Right renal pelvis (tissue), 4 donors: ENCODE measurements at regions not wholly inside any gene's neighbourhood (a gene's known extent, or its start where the extent isn't known, plus 50 kb on each side); places are given as distances from the start of the nearest gene placed in this dataset.

Experiments
- DNase-seq, 4 donors: peaks; one replicate each; pipeline ENCODE4 v3.0.0-alpha.2; 2013; ENCODE audit warnings: low read depth in 4 of 4, low spot score in 3 of 4, missing footprints in 1 of 4

DNA sequence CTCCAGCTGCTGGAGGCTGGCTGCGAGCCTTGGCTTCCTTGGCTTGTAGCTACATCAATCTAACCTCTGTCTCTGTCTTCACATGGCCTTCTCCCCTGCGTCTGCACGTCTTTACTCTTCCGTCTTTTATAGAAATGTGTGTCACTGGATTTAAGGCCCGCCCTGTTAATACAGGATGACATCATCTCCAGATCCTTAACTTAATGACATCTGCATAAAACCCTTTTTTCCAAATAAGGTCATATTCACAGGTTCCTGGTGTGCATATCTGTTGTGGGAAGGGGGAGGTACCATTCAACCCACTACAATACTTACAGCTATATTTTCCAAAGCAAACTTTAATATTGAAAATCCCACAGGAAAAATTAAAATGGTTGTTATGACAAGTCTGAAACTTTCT, 165.3 kb upstream of the FOXD3 start:
- DNase-seq: no peak

DNA sequence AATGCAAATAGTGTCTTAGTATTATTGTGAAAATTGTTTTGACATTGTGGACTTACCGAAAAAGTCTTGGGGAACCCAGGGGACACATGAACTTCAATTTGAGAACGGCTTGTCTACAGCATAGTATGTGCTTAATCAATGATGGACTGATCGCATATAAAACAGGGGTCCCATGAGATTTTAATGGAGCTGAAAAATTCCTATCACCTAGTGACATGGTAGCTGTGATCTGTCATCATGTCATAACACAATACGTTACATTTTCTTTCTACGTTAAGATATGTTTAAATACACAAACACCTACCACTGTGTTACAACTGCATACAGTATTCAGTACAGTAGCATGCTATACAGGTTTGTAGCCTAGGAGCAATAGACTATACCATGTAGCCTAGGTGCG, 153.3 kb upstream of the FOXD3 start:
- no peak for DNase-seq

DNA sequence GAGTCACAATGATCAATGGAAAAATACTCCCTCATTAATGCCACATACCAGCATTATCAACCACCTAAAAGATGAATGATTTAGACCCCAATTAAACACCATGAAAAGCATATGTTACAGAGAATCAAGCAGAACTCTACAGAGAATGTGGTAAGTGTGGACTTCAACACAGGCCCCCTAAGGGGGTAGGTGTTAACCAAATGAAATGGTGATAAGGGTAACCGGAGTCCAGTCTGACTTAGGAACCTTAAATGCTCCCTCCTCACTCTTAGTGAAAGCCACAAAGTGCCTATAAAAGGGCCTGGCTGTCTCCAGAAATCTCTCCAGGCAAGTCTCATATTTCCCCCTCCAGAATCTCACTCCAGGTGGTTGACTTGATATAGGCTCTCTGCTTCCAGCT, 149.2 kb upstream of the FOXD3 start:
- DNase-seq: no peak

DNA sequence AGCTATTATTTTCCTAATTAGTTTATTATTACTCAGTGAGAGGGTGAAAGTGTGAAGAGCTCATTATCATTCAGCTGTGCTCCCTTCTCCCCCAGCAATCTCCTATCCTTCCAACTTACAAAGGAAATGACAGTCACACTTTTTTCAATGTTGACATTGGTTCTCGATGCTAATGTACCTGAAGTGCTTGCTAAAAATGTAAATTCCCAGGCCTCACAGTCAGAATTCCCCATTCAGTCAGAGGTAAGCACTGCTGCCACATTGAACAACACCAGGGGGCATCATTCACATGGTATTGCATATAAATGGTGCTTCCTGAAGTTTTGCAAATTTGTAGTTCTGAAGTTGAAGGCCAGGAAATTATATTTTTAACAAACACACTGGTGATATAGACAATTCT, 132.7 kb upstream of the FOXD3 start:
- no peak for DNase-seq

DNA sequence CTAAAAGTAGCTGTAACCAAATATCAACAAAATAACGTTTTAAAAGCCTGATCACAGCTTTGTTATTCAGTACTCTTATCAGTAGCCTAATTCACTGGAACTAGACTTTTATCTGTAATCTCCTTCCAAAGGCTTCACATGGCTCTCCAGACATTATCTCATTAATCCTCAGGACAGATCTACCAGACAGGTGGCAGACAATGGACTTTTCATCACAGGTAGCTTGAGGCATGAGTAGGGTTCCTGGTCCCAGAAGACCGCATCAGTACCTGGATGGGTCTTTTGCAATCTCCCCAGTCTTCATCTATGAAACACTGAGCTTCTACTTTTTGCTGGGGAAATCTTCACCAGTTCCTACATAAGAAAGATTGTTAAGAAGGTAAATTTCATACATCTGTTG, 132.2 kb upstream of the FOXD3 start:
- no peak for DNase-seq

DNA sequence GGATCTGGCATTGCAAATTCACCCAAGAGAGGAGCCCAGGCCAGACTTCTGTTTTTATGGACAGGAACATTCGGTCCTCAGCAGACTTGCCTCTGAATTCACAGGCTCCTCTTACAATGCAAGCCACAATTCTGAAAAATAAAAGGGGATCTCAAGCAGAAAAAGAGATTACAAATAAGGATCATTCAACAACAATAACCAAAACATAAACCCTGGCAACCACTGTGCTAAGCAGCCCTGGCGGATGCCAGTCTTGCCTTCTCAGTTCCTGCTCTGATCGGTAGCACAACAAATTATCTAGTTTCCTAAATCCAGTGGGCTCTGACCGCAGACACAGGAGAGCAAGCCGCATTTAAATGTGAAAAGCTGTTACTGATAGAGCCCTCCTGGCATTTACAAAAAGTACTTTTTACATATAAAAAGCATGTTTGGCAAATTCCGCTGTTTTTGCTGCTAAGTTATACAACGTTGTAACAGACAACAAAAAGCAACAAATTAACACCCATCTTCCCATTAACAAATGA, 123.4 kb upstream of the FOXD3 start:
- no peak for DNase-seq

DNA sequence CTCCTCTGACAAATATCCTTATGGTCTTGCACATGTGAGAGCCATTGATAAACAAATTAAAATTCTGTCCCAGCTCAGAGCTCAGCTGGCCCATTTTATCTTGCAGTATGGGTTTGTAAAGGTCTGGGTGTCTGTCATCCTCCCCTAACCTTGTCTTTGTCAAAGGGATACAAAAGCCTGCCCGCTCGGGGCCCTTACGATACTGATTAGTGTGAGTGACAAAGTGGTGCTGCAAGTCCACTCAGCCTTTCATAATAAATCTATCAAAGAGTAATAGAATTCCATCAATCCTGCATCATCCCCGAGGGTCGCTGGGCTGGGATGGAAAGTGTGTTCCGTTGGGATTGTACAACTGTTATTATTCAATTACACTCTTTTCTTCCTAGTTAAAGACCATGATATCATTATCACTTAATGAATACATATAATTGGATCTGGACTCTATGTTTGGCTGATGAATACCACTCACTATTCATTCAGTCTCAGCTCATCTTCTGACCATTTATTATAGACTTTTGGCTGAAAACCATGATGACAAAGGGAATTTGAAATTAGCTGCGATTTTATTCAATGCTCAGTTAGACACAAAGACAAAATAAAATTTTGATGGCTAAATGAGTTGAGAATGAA, 122.5 kb upstream of the FOXD3 start:
- no peak for DNase-seq

DNA sequence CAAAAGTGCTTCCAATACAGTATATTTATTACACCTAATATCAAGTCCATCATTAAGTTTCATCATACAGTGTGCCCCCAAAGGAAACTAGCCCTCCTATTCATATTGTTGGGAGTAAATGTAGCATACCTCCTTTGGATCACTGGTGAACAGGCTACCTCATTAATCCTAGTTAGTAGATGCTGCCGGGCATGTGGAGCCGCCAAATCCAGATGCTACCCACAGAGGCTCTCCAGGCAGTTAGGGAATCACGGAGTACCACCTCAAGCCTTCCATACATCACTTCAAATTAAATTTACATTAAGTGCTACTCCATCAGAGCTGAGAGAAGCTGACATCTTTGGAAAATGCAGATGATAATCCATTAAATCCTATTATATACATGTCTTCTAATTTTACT, 121.7 kb upstream of the FOXD3 start:
- DNase-seq: no peak

DNA sequence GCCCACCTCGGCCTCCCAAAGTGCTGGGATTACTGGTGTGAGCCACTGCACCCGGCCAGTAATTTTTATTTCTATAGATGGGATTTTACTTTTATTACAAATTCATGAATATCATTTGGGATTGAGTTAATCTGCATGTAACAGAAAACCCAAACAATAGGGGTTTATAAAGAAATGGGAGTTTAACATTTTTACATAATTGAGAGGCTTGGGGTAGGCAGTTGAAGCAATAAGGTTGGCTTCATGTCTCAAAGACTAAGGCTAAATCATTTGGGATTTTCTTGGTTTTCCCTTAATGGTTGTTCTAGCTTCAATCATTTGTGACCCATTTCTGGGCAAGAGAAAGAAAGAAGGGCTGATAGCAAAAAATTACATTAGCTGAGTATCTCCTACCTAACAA, 118.7 kb upstream of the FOXD3 start:
- no peak for DNase-seq

DNA sequence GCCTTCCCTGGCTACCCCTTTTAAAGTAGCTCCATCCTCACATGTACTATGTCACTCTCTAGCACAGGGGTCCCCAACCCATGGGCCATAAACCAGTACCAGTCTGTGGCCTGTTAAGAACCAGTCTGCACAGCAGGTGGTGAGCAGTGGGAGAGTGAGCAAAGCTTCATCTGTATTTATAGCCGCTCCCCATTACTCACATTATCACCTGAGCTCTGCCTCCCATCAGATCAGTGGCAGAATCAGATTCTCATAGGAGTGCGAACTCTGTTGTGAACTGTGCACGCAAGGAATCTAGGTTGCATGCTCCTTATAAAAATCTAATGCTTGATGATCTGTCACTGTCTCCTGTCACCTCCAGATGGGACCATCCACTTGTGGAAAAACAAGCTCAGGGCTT, 116.6 kb upstream of the FOXD3 start:
- DNase-seq: no peak

DNA sequence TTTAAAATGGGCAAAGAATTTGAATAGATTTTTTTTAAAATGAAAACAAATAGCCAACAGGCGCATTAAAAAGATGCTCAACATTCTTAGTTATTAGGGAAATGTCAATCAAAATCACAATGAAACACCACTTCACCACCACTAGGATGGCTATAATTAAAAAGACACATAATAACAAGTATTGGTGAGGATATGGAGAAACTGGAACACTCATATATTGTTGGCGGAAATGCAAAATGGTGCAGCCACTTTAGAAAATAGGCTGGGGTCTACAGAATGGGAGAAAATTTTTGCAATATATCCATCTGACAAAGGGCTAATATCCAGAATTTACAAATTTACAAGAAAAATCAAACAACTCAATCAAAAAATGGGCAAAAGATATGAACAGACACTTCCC, 107.8 kb upstream of the FOXD3 start:
- no peak for DNase-seq

DNA sequence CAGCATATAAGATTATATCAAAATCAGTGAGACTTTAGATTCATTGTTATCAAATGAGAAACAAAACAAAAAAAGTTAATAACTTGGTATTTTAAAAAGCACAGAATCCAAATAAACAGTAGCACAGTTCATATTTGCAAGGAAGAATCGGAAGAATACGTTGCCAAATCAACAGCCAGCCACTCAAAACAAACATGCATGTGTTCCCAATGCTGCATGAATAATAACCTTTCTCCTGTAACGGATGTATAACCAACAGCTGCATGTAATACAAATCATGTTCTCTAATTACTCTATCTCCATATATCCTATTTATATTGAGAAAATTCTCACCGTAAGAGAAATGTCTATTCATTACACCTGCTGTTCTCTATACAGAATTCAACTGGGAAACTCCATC, 98.9 kb upstream of the FOXD3 start:
- DNase-seq: no peak

DNA sequence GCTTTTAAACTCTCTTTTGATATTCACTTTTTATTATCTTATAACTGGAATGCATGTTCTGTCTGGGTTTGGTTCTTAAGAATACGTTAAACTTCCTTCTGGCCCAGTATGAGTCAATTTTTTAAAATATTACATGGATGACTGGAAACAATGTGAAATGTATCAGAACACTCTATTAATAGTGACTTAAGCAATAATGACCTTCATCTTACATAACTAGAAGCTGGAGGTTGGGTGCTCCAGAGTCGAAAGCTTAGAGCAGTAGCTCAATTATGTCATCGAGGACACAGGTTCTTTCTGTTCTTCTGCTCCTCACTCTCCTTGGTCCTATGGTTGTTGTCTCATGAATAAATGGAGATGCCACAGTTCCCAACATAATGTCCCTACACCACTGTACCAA, 91.6 kb upstream of the FOXD3 start:
- no peak for DNase-seq

DNA sequence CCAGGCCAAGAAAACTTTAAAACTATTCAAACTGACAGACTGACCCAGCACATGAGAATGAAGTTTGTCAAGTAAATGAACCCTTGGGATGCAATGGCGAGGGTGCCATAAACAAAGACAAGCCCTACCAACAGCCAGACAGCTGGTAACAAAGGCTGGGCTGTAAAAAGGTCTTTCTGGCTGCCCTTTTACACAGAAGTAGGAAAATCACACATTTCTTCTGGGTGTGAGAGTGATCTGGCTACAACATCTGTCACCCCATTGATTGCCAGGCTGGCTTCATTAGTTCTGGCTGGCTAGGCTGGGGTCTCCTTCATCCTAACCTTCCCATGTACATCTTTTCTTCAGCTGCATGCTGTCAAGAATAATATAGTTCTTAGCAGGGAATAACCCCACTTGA, 83.6 kb upstream of the FOXD3 start:
- no peak for DNase-seq

DNA sequence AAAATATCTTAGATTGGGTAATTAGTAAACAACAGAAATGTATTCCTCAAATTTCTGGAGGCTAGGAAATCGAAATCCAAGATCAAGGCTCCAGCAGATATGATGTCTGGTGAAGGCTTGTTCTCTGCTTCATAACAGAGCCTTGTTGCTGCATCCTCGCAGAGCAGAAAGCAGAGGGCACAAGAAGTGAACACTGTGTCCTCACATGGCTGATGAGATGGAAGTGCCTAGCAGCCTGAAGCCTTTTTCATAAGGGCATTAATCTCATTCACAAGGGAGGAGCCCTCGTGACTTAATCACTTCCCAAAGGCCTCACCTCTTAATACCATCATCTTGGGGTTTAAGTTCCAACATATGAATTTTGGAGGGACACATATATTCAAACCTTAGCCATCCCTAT, 77.2 kb upstream of the FOXD3 start:
- DNase-seq: no peak

DNA sequence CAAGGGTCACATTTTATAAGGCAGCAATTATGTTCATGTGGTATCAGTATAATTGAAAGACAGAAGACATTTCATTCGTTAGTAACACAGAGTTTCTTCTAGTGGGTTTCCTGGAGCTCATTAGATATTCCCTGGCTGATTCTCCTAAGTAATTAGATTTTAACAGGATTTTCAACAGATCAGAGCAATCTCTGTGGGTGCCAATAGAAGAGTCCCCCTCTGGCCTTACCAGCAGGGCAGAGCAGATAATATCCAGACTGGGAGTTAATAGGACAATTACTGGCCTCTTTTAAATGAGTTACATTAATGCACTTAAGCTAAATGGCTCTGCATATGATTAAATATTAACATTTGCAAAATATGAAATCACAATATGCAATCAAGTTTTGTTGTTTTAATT, 74.2 kb upstream of the FOXD3 start:
- DNase-seq: no peak

DNA sequence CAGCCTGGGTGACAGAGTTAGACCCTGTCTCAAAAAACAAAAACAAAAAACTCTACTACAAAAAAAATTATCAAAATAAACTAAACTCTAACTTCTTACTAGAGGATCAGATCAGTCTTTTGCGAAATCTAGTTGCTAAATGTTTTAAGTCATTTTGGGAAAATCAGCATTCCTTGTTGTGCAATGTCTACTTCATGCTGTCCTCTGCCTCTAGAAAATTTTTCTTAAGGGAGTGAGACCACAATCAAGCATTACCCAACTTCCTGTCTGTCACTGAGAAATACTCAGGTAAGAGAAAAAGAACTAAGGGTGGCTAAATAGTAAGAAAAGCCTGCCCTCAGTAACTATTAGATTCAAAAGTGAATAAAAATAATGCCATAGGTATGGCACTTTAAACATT, 67.2 kb upstream of the FOXD3 start:
- no peak for DNase-seq

DNA sequence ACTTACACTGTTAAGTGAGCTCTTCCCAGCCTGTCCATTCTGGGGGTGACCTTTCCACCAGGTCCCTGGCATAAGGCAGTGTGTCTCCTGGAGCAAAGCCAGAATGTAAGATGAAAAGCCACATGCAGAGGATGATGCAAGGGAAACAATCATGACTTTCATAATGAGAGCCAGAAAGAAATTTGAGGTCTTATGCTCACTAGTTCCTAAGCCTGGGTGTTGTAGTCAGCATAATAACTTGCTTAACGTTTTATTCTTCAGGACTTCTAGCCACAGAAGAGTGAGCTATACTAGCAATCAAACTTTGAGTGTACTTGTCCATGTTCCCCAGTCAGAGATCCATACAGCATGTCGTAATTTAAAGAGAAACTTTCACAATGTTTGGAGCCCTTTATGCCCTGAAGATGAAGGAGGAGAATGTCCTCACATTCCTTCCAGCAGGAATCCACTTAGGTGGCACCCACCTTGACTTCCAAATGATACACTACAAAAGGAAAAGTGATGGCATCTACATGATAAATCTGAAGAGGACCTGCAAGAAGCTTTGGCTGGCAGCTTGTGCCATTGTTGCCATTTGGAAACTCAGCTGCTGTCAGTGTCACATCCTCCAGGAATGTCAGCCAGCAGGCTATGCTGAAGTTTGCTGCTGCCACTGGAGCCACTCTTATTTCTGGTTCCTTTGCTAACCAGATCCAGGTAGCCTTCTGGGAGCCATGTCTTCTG, 60.5 kb upstream of the FOXD3 start:
- no peak for DNase-seq

DNA sequence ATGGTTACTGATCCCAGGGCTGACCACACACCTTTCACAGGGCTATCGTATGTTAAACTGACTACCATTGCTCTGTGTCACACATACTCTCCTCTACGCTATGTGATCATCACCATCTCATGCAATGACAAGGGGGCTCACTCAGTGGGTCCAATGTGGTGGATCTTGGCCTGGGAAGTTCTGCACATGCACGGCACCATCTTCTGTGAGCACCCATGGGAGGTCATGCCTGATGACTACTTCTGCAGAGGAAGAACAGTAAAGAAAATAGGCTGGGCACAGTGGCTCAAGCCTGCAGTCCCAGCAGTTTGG, 60.0 kb upstream of the FOXD3 start:
- no peak for DNase-seq

DNA sequence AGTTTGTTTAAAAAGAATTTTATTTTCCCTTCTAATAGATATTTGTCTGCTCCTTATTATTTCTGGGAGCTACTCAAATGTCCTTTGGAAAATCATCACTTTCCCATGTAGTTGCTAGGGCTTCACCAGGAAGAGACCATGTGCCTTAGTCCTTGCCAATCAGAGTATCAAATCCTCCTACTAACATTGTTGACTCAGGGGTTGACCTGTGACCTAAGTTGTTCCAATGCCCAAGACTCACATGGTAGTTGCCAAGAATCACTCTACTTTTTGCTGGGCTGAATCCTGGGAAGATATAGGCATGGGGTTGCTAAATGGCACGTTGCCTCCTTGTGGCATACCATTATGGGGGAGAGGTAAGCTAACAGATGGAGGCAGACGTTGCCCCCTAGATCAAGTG, 58.2 kb upstream of the FOXD3 start:
- no peak for DNase-seq

DNA sequence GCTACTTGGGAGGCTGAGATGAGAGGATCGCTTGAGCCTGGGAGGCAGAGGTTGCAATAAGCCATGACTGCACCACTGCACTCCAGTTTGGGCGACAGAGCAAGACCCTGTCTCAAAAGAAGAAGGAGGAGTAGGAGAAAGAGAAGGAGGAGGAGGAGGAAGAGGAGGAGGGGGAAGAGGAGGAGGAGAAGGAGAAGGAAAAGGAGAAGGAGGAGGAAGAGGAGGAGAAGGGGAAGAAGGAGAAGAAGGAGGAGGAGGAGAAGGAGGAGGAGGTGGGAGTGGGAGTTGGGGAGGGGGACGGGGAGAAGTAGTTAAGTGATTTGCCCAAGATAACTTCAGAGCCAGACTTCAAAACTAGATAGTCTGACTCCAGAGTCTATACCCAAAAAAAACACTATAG, 55.5 kb upstream of the FOXD3 start:
- no peak for DNase-seq

DNA sequence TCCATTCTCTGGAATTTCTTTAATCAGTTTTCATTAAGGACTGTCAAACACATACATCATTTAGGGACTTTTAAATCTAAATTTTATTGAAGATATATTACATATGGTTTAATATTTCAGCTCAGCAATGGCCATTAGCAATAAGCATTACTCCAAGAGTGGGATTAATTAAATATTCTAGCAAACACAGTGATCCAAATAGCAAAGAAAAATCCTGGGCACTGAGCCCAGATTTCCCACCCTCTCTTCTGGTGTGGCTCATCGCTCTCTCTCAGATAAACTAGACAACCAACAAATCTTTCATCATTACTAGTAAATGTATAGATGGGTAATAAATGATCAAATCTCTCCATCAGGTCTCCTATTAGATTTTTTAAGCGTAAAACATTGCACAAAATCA, 53.5 kb upstream of the FOXD3 start:
- no peak for DNase-seq

DNA sequence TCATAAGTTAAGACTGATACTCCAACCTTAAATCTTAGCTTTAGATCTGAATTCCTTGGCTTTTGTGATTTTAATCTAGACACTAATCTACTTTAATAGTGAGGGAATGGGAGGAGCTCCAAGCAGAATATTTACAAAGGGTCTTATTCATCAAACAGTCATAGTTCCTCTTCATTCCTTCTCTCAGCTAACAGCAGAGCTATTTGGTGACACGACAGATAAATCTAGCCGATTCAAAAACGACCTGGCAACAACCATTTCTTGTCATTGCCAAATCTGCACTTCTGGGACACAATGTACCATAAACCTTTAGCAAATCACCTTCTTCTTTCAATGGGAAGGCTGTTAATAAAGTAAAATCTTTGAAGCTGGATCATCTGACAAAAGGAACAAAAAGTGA, 52.8 kb upstream of the FOXD3 start:
- no peak for DNase-seq
